ENCODE measurements at regions not wholly inside any gene's neighbourhood (a gene's known extent, or its start where the extent isn't known, plus 50 kb on each side); places are given as distances from the start of the nearest gene placed in this dataset.
A peak's percentile ranks its signal among the peaks of the same experiment; 100 is the strongest.
"Not testable (repeated sequence)": the region's sequence is repeated elsewhere in the genome, so short reads cannot be mapped to it uniquely, and the experiment has no call there.

- DNase-seq: not testable (repeated sequence)
Measured at GRCh38 chr2:89160306-89160705, 468.8 kb downstream of the RPIA start.

GRCh38 chr2:89161626-89162025 lies 470.2 kb downstream of the RPIA start:
- DNase-seq: not testable (repeated sequence)

GRCh38 chr2:89170506-89171173 lies 479.2 kb downstream of the RPIA start:
- DNase-seq: not testable (repeated sequence)

GRCh38 chr2:89171174-89171519 lies 479.7 kb downstream of the RPIA start:
- DNase-seq: not testable (repeated sequence)

- not testable (repeated sequence) for DNase-seq
Measured at GRCh38 chr2:89177004-89177403, 485.5 kb downstream of the RPIA start.

- DNase-seq: not testable (repeated sequence)
Measured at GRCh38 chr2:89182221-89182620, 490.7 kb downstream of the RPIA start.

- DNase-seq: not testable (repeated sequence)
Measured at GRCh38 chr2:89184746-89185145, 493.3 kb downstream of the RPIA start.

- DNase-seq: not testable (repeated sequence)
Measured at GRCh38 chr2:89195636-89196251, 504.3 kb downstream of the RPIA start.

- not testable (repeated sequence) for DNase-seq
Measured at GRCh38 chr2:89196719-89197118, 505.2 kb downstream of the RPIA start.

GRCh38 chr2:89198026-89198425 lies 506.6 kb downstream of the RPIA start:
- not testable (repeated sequence) for DNase-seq

- not testable (repeated sequence) for DNase-seq
Measured at GRCh38 chr2:89199453-89200246, 508.2 kb downstream of the RPIA start.

GRCh38 chr2:89200247-89200527 lies 508.7 kb downstream of the RPIA start:
- DNase-seq: not testable (repeated sequence)

- DNase-seq: not testable (repeated sequence)
Measured at GRCh38 chr2:89202518-89202917, 511.0 kb downstream of the RPIA start.

GRCh38 chr2:89205153-89205552 lies 513.7 kb downstream of the RPIA start:
- peak; percentile 15 for DNase-seq

GRCh38 chr2:89208144-89208932 lies 516.9 kb downstream of the RPIA start:
- not testable (repeated sequence) for DNase-seq

GRCh38 chr2:89213151-89213550 lies 521.7 kb downstream of the RPIA start:
- DNase-seq: not testable (repeated sequence)

GRCh38 chr2:89213811-89214210 lies 522.3 kb downstream of the RPIA start:
- DNase-seq: not testable (repeated sequence)

- DNase-seq: not testable (repeated sequence)
Measured at GRCh38 chr2:89221474-89221873, 530.0 kb downstream of the RPIA start.

GRCh38 chr2:89222063-89222732 lies 530.7 kb downstream of the RPIA start:
- DNase-seq: not testable (repeated sequence)

- not testable (repeated sequence) for DNase-seq
Measured at GRCh38 chr2:89224803-89225202, 533.3 kb downstream of the RPIA start.

GRCh38 chr2:89229979-89230378 lies 538.5 kb downstream of the RPIA start:
- not testable (repeated sequence) for DNase-seq

- DNase-seq: not testable (repeated sequence)
Measured at GRCh38 chr2:89231241-89231640, 539.8 kb downstream of the RPIA start.

All from stimulated activated naive CD4-positive, alpha-beta T cell treated with Interleukin-2 at 50 U/mL for 16 hours (primary cell).